GM12865 (cell line): ENCODE measurements at regions not wholly inside any gene's neighbourhood (a gene's known extent, or its start where the extent isn't known, plus 50 kb on each side); places are given as distances from the start of the nearest gene placed in this dataset.
"Not testable (repeated sequence)": the region's sequence is repeated elsewhere in the genome, so short reads cannot be mapped to it uniquely, and the experiment has no call there.

Experiments
- DNase-seq: peaks from one replicate; pipeline ENCODE4 v3.0.0; 2010; ENCODE audit warnings: low read depth
- H3K4me3 ChIP-seq: 2 replicates; pipeline ENCODE4 v1.5.1; 2011; ENCODE audit warnings: mild to moderate bottlenecking, low read depth, low read length, control low read depth
- CTCF ChIP-seq: IDR thresholded peaks from 2 replicates; pipeline ENCODE4 v1.5.1; 2011; ENCODE audit warnings: low read length, control low read depth, low read depth, inconsistent platforms; ENCODE audit not compliant: insufficient read depth; ENCODE audit errors: missing control alignments

- no peak for TF ChIP-seq CTCF
- no peak for DNase-seq
- H3K4me3 ChIP-seq = no peak overlapping the region
Measured at GRCh38 chr3:127418560-127419147, 130.8 kb upstream of the PRR20G start.

GRCh38 chr3:127417709-127418559 is 130.1 kb upstream of the PRR20G start:
- no peak for DNase-seq
- H3K4me3 ChIP-seq = no peak overlapping the region
- TF ChIP-seq CTCF = no peak

GRCh38 chr3:127413871-127414270 is 126.0 kb upstream of the PRR20G start:
- TF ChIP-seq CTCF = no peak
- no peak overlapping the region for H3K4me3 ChIP-seq
- DNase-seq = no peak

DNA sequence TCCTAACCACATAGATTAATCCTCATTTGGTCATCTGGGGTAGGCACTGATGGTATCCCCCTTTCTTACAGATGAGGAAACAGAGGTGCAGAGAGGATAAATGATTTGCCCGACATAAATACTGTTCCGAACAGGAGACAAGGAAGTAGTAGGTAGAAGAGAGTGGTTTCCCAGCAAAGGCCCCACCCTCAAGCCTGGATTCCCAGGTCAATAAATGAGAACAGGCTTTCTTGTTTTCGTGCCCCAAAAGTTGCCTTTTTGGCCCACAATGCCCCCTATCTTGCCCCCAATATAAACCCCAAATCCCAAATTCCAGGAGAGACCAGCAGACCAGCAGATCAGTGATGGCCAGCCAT is 125.5 kb upstream of the PRR20G start:
- no peak overlapping the region for H3K4me3 ChIP-seq
- no peak for TF ChIP-seq CTCF
- DNase-seq = no peak

GRCh38 chr3:127412578-127413317 is 124.9 kb upstream of the PRR20G start:
- TF ChIP-seq CTCF = no peak
- H3K4me3 ChIP-seq = no peak overlapping the region
- no peak for DNase-seq

GRCh38 chr3:127411875-127412274 is 124.0 kb upstream of the PRR20G start:
- H3K4me3 ChIP-seq, DNase-seq: not testable (repeated sequence)

GRCh38 chr3:127411083-127411727 is 123.4 kb upstream of the PRR20G start:
- DNase-seq = no peak
- no peak overlapping the region for H3K4me3 ChIP-seq
- no peak for TF ChIP-seq CTCF
